NCI-H1417 (cell line): ENCODE measurements at regions not wholly inside any gene's neighbourhood (a gene's known extent, or its start where the extent isn't known, plus 50 kb on each side); places are given as distances from the start of the nearest gene placed in this dataset.

Experiments
- DNase-seq, 3 experiments: peaks; one replicate each; lab custom pipeline; 2025; lab: John Stamatoyannopoulos, UW

DNA sequence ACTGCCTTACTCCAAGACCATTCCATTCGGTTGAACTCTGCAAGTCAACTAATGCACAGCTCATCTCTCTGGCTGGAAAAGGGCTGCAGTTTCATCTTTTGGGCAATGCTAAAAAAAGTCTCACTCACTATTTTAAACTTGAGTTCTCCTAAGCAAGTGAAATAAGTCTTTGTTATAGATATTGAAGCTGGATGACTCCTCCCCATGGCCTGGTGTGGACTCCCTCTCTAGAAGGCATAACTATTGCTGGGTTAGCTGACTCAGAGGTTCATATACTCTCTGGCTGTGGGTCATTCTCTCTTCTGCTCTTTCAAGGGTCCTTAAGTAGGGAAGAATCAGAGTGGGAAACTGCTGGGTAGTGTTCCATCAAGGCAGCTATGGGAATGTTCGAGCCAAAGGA lies 88.0 kb downstream of the XCL2 start:
- DNase-seq: no peak

DNA sequence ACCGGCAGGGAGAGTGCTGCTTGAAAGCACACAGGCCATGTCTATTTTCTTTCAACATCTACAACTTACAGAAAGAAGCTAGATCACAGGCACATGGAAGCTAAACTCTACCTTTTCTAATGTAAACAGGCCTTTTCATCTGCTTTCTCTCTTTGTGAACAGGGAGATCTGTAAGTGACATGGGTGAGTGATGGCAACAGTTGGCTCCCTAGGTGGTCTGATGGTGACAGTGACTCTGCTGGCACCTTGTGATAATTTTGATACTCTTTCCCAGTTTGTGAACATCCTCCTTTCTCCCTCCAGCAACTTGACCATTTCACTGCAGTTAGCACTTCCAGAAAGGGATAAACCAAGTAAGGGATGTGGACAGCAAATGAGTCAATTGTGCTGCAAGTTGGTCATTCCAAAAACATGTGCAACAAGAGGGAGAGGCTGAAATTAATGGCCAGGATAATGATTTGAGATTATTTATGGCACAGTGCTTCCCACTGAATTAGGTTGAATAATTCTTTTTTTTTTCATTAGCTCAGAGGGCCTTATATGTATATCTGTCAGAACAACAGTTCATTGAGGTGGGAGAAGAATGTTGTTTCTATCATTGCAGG lies 89.5 kb downstream of the XCL2 start:
- no peak for DNase-seq

DNA sequence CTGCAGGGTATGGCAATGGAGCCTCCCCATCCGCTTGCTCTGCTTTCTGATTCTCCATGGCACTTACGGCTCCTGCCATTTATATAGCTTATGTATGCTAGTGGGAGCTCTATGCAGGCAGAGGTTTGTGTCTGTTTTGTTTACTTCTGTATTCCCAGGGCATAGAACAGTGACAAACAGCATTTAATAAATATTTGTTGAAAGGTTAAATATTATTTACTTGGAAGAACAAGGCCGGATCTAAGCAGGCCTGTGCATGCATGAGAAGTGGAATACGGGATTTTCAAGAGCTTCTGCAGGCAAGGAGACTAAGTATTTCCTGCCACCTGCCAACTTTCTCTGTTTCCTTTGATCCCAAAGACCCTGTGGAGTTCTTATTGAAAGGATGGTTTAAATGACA lies 90.7 kb downstream of the XCL2 start:
- DNase-seq: peak in 2 of 3 experiments; percentile 11 to 39

- no peak for DNase-seq
These were observed 91.5 kb downstream of the XCL2 start for GRCh38 chr1:168452329-168452728.

- DNase-seq: no peak
These were observed 95.9 kb downstream of the XCL2 start for GRCh38 chr1:168447871-168448270.

DNA sequence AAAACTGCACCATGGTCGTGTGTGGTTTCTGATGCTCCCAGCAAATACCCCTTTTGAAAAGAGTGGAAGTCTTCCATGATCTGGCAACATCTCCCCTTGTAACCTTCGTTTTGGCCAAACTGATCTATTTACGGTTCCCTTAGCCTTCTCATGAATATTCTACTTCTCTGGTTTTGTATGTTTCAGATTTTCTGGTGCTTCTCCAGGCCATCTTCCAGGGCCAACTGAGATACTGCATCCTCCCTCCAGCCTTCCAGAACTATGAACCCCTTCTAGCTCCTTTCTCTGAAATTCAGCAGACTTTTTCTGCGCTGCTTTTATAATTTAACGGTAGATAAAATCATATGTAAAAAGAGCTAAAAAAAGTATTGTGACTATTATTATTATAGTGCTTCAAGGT lies 97.7 kb downstream of the XCL2 start:
- DNase-seq: no peak

DNA sequence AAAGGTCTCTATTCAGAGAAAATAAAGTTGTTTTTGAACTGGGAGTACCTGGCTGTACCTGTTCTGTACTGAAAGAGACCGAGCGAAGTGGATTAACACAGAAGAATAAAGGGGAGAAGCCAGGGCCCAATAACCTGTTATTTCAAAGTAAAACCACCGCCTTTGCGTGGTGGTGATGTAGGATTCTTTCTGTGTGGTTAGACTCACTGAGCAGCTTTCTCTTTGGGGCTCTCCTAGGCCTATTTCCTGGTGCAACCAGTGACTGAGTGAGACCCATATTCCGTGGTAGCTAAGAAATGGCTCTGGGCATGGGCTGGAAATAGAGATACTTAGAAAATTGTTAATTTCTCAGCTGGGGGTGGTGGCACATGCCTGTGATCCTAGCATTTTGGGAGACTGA lies 99.9 kb downstream of the XCL2 start:
- no peak for DNase-seq

DNA sequence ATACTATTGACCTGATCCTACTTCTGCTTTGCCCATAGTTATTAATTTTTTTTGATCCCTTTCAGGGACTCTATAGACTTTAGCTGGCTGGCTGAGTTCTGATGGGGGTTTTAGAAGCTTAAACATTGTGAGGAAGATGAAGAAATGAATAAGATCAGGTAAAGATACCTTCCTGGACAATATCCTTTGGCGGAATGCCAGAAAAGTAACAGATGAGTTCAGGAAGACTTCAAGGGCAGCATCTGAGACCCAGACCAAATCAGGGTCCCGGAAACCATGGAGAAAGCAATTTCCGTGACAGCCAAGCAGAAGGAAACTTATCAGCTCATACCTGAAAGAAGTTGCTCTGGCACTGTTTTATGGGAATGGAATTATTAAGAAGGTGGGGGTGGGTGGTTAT lies 100.4 kb downstream of the XCL2 start:
- no peak for DNase-seq

- DNase-seq: no peak
These were observed 100.9 kb downstream of the XCL2 start for GRCh38 chr1:168442931-168443330.

DNA sequence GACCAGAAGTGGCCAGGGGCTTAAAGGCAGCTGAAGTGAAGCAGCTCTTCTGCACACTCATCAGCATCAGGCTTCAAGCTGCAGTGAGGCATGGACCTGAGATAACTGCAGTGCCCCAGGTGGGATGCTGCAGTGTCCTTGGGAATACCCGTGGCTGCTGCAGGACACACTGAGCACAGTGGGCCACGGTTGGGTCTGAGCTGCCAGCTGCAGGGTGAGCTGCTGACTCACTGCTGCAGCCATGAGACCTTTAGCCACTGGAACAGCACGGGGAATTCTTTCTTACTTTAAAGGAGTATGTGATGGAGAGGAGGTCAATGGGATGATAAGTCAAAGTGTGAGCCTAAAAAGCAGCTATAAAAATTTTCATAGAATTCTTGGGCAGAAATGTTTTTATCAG lies 102.1 kb downstream of the XCL2 start:
- peak in 1 of 3 experiments; percentile 19 for DNase-seq

DNA sequence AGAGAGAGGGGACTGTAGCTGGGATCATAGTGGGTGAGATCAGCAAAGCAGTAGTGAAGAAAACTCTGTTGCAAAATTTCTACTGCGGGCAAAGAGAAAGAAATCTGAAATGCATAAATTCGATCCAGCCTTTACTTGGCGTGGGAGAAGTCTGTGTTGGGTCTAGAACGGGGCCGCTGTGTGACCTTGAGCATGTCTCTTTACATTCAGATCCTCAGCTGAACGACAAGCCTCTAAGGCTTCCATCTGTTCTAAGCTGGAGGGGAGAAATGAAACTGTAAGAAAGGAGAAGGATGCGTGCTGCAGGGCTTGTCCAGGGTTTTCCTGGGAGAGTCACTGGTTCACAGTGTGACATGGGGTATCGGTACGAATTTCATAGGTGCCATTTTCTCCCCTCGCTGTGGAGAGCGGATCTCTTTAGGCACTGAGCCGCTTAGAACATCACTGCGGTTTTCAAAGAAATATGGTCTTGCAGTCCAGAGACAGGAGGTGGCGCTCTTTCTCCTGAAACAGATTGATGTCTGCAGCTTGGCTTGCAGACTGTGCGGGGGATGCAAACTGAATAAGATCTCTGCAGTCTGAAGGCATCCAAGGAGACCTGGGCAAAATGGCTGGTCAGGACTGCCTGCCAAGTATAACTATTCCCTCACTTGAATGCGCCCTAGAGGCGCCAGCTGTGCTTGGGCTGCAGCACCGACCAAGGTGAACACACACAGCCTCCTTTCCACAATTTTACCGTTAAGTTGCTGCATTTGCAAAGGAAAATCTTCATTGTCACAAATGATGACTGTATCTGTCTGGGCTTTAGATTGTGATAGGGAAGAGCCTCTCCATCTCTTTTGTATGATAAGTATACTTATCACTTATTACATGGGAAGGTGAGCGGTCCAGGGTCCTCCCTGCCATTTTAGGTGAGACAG lies 104.1 kb downstream of the XCL2 start:
- DNase-seq: peak; percentile 56 to 87 (median 84)

- DNase-seq: no peak
These were observed 105.2 kb downstream of the XCL2 start for GRCh38 chr1:168438626-168439025.

DNA sequence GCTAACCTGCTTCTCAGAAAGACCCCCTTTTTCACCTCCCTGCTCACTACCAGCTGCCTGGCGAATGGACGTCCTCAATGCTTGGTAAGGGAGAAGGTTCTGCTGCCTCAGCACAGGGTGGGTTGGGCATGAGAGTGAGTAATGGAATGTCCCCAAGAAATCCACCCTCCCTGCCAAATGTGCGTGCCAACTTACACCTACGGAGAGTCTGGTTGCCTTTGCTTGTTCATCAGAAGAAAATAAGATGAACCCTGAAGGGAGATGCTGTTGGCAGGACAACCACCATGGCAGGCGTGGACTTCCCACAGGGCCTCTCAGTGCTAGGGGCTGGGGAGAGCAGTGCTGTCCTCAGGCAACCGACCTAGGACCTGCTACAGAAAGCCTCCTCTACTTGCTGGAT lies 106.0 kb downstream of the XCL2 start:
- DNase-seq: no peak

DNA sequence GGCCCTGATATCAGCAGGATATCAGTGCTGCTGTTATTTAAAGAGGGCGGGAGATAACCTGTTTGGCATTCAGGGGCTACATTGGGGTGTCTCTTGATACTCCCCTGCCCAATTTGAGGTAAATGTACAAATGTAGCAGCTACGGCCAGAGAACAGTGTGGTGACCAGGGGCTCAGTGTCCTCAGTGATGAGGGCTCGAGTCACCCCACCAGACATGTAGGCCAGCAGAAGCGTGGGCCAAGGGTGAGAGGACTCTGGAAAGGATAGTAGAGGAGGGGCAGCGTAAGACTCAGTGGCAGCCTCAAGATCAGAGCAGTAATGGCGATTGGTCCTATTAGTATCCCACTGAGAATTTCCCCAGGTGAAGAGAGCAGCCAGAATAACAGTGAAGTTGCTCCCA lies 108.4 kb downstream of the XCL2 start:
- no peak for DNase-seq

- peak in 1 of 3 experiments; percentile 58 for DNase-seq
These were observed 110.6 kb downstream of the XCL2 start for GRCh38 chr1:168433238-168433637.

GRCh38 chr1:168431882-168432281 lies 111.9 kb downstream of the XCL2 start:
- DNase-seq: no peak

- DNase-seq: no peak
These were observed 113.5 kb downstream of the XCL2 start for GRCh38 chr1:168430321-168430720.

GRCh38 chr1:168428063-168428731 lies 115.6 kb downstream of the XCL2 start:
- no peak for DNase-seq

DNA sequence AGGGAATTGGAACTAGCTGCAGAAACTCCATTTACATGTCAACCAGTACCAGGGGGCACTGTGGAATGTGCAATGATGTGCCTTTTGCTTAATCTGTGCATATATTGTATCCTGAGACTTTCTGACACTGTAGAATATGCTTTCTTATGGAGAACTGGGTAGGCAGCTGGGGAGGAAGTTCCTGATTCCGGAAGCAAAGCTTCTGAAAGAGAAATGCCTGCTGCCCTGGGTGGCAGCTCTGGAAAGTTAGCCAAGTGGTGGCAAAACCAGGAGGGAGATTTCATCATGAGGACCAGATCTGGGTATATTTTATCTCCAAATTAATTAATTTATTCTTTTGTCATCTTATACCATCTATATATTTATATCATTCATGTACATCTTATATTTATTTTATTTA lies 116.7 kb downstream of the XCL2 start:
- DNase-seq: no peak

- DNase-seq: no peak
These were observed 119.5 kb downstream of the XCL2 start for GRCh38 chr1:168424281-168424680.

GRCh38 chr1:168422203-168422847 lies 121.5 kb downstream of the XCL2 start:
- DNase-seq: peak in 2 of 3 experiments; percentile 44 to 72

DNA sequence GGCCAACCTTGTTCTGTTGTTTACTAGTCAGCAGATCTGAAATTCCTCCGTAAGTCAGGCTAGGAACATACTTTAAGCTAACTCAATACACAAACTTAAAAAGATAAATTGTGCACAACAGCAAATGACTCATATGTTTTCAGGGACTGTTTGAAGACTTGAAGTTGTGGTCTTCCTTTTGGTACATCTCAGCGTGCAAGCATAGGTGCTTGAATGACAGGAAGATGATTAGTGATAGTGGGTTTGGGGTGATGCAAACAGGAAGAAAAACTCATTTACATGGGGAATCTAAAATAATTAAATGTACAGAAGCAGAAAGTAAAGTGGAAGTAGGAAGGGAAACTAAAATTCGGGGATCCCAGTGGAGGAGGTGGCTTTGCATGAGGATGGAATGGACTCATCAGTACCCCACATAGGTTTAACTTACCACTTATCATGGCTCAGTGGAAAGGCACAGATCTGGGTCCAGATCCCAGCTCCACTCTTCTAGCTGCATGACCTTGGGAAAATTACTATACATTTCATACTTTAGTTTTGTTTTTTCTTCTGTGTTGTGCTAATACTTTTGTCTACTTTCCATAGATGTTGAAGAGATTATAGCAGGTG lies 122.3 kb downstream of the XCL2 start:
- DNase-seq: no peak
